GM12872 (cell line): ENCODE measurements at regions not wholly inside any gene's neighbourhood (a gene's known extent, or its start where the extent isn't known, plus 50 kb on each side); places are given as distances from the start of the nearest gene placed in this dataset.

ENCODE experiments used
- TF ChIP-seq, protein P1 (sequence below): IDR thresholded peaks from 3 replicates; pipeline ENCODE4 v1.5.1; 2011; ENCODE audit warnings: low read depth, mild to moderate bottlenecking, low read length, moderate library complexity; ENCODE audit not compliant: insufficient read depth

DNA sequence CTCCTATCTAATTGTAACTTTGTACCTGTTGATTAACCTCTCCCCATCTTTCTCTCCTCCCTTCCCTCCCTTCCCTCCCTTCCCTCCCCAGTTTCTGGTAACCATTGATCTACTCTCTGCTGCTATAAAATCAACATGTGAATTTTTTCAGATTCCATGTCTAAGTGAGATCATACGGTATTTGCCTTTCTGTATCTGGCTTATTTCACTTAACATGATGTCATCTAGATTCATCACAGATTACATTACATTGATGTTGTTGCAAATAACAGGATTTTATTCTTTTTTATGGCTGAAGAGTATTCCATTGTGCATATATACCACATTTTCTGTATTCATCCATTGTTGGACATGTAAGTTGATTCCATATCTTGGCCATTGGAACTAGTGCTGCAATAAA, 68.0 kb upstream of the FBXO33 start:
- TF ChIP-seq, protein P1, sequence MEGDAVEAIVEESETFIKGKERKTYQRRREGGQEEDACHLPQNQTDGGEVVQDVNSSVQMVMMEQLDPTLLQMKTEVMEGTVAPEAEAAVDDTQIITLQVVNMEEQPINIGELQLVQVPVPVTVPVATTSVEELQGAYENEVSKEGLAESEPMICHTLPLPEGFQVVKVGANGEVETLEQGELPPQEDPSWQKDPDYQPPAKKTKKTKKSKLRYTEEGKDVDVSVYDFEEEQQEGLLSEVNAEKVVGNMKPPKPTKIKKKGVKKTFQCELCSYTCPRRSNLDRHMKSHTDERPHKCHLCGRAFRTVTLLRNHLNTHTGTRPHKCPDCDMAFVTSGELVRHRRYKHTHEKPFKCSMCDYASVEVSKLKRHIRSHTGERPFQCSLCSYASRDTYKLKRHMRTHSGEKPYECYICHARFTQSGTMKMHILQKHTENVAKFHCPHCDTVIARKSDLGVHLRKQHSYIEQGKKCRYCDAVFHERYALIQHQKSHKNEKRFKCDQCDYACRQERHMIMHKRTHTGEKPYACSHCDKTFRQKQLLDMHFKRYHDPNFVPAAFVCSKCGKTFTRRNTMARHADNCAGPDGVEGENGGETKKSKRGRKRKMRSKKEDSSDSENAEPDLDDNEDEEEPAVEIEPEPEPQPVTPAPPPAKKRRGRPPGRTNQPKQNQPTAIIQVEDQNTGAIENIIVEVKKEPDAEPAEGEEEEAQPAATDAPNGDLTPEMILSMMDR = no peak

DNA sequence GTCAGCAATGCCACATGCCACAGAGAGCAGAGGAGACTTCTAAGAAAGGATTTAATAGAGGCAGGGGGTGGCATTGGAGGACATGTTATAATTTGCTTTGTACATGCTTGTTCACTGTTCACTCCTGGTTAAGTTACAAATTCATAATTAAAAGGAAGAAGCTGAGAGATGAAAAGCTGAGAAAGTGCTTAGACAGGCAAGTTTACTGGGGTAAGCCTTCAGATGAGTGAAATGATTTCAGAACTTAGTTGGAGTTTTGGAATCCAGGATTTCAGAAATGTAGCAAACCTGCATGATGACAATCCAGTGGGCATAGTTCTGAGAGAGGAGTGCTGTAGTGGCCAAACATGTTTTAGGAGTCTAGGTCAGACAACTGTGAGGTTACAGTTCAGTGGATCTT, 67.3 kb upstream of the FBXO33 start:
- TF ChIP-seq, protein P1 = no peak

DNA sequence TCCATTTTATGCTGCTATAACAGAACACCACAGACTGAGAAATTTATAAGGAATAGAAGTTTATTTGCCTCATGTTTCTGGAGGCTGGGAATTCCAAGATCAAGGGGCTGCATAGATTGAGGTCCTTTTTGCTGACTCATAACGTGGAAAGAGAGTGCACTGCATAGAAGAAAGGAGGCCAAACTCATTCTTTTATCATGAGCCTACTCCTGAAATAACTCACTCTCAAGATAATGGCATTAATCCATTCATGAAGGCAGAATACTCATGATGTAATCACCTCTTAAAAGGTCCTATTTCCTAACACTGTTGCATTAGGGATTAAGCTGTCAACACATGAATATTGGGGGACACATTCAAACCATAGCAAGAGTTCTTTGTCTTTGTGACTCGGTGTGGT, 60.0 kb upstream of the FBXO33 start:
- TF ChIP-seq, protein P1 = no peak

DNA sequence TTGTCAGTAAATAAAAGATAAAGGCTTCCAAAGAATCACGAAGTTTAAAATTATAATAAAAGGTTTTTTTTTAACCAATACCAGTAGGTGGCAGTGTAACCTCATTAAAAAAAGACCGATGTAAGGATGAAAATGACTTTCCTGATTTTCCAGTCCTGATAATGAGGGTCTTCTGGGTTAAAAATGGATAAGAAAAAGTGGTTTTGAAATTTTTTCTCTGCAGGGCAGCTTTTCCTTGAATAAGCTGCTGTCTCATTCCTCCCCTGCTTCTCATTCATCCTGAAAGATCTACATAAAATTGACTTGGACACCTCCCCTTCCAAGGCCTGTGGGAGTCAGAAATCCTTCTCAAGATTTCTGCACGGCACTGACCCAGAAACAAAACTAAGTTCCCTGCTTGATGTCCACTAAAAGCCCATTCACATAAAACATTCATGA, 58.9 kb upstream of the FBXO33 start:
- TF ChIP-seq, protein P1 = no peak

DNA sequence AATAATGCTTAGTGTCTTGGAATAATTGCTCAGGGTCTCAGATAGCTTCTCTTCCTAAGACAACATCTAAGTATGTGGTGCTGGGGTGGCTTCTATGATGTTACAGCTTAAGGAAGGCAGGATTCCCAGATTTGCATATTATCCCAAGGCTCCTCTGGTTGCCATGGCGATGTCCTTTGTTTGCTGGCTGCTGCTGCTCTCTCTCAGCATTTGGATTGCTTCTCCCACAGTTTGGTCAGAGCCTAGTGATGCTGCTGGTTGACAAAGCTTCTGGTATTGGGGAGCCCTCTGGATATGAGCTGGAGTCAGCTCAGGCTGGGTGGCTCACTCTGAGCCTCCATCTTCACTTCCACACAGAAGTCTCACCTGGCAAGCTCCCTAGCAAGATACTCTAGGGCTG, 56.4 kb upstream of the FBXO33 start:
- TF ChIP-seq, protein P1 = no peak

DNA sequence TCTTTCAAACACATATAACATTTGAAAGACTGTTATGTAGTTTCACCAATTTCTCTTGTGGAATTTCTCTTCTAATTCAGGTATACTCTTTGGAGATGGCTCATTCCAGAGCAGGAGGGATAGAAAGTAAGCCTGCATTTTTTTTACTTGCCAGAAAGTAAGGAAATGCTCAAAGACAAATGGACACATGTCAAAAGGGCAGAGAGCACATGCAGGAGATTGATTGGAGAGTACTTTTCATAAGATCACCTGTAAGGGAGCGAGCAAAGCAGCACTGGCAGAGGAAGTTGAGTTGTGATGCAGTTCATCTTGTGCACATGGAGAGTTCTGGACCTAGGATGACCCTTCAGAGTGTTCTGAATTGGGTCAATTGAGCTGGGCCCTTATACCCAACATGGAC, 51.4 kb upstream of the FBXO33 start:
- TF ChIP-seq, protein P1 = no peak
